Astrocyte (in vitro differentiated cells and primary cell): ENCODE measurements at regions not wholly inside any gene's neighbourhood (a gene's known extent, or its start where the extent isn't known, plus 50 kb on each side); places are given as distances from the start of the nearest gene placed in this dataset.
A peak's percentile ranks its signal among the peaks of the same experiment; 100 is the strongest.

Source experiments
- DNase-seq: peaks from one replicate; pipeline ENCODE4 v3.0.0-alpha.2; 2010; ENCODE audit warnings: low read depth
- FAIRE-seq: peaks from 2 replicates; lab custom pipeline; 2011; peaks lifted over from hg19 to GRCh38; lab: Jason Lieb, UNC
- H2AFZ ChIP-seq: 2 replicates; pipeline ENCODE4 v1.6.0; 2012; ENCODE audit warnings: low read depth, low read length, inconsistent platforms
- H3K27ac ChIP-seq: 2 replicates; pipeline ENCODE4 v1.5.1; 2011; ENCODE audit warnings: low read depth, low read length, inconsistent platforms
- H3K27me3 ChIP-seq: 2 replicates; pipeline ENCODE4 v1.6.0; 2011; ENCODE audit warnings: low read length, inconsistent platforms; ENCODE audit not compliant: insufficient read depth
- H3K36me3 ChIP-seq: 2 replicates; pipeline ENCODE4 v1.5.1; 2011; ENCODE audit warnings: low read length, inconsistent platforms; ENCODE audit not compliant: insufficient read depth
- H3K4me1 ChIP-seq: 2 replicates; pipeline ENCODE4 v1.5.1; 2011; ENCODE audit warnings: low read length, inconsistent platforms; ENCODE audit not compliant: insufficient read depth
- H3K4me2 ChIP-seq: 2 replicates; pipeline ENCODE4 v1.6.0; 2012; ENCODE audit warnings: low read length, inconsistent platforms
- H3K4me3 ChIP-seq: 2 replicates; pipeline ENCODE4 v1.5.1; 2011; ENCODE audit warnings: low read depth, mild to moderate bottlenecking, low read length, inconsistent platforms; ENCODE audit not compliant: insufficient read depth
- H3K79me2 ChIP-seq: 2 replicates; pipeline ENCODE4 v1.6.0; 2012; ENCODE audit warnings: mild to moderate bottlenecking, low read length, inconsistent platforms; ENCODE audit not compliant: insufficient read depth
- H3K9ac ChIP-seq: 2 replicates; pipeline ENCODE4 v1.6.0; 2012; ENCODE audit warnings: mild to moderate bottlenecking, low read length, inconsistent platforms
- H3K9me3 ChIP-seq: 2 replicates; pipeline ENCODE4 v1.5.1; 2012; ENCODE audit warnings: low read depth, mild to moderate bottlenecking, low read length, inconsistent platforms; ENCODE audit not compliant: insufficient read depth
- H4K20me1 ChIP-seq: 2 replicates; pipeline ENCODE4 v1.6.0; 2012; ENCODE audit warnings: low read length, inconsistent platforms; ENCODE audit not compliant: insufficient read depth
- H3K27ac Mint-ChIP-seq: one replicate; pipeline ENCODE4 v1.8.0; 2021; ENCODE audit warnings: mild to moderate bottlenecking, mixed read lengths; ENCODE audit not compliant: unreplicated experiment
- H3K27me3 Mint-ChIP-seq: one replicate; pipeline ENCODE4 v1.8.0; 2021; ENCODE audit warnings: low read depth, mixed read lengths; ENCODE audit not compliant: unreplicated experiment
- H3K36me3 Mint-ChIP-seq: one replicate; pipeline ENCODE4 v1.8.0; 2021; ENCODE audit warnings: low read depth, mixed read lengths; ENCODE audit not compliant: unreplicated experiment
- H3K4me1 Mint-ChIP-seq: one replicate; pipeline ENCODE4 v1.8.0; 2021; ENCODE audit warnings: low read depth, mixed read lengths; ENCODE audit not compliant: unreplicated experiment
- H3K4me3 Mint-ChIP-seq: one replicate; pipeline ENCODE4 v1.8.0; 2021; ENCODE audit warnings: mild to moderate bottlenecking, moderate library complexity, mixed read lengths; ENCODE audit not compliant: unreplicated experiment
- H3K9me3 Mint-ChIP-seq: one replicate; pipeline ENCODE4 v1.8.0; 2021; ENCODE audit warnings: mild to moderate bottlenecking, mixed read lengths; ENCODE audit not compliant: unreplicated experiment
- EZH2 ChIP-seq: IDR thresholded peaks from 2 replicates; pipeline ENCODE4 v1.6.1; 2012; ENCODE audit warnings: mild to moderate bottlenecking, low read length, inconsistent platforms; ENCODE audit not compliant: insufficient read depth
- TF ChIP-seq, protein P1 (sequence below): IDR thresholded peaks from 2 replicates; pipeline ENCODE4 v1.5.1; 2011; ENCODE audit warnings: low read depth, mild to moderate bottlenecking, inconsistent platforms, low read length, moderate library complexity; ENCODE audit not compliant: insufficient read depth

- FAIRE-seq (no peak), DNase-seq (peak; percentile 73)
- Mint-ChIP-seq H3K27ac (no peak overlapping the region), H3K27me3 (no peaks in the 10 kb centered on the region), H3K9me3 (peaks cover 9% of the 10 kb centered on the region), H3K36me3 (no peaks in the 10 kb centered on the region), H3K4me1 (peaks cover 9% of the 10 kb centered on the region), H3K4me3 (no peak overlapping the region)
- Histone ChIP-seq H4K20me1 (no peaks in the 10 kb centered on the region), H3K9me3 (no peaks in the 10 kb centered on the region), H3K79me2 (no peaks in the 10 kb centered on the region), H3K27me3 (no peaks in the 10 kb centered on the region), H3K36me3 (no peaks in the 10 kb centered on the region), H3K9ac (no peak overlapping the region), H3K4me1 (peaks cover 9% of the 10 kb centered on the region), H3K4me3 (no peak overlapping the region), H2AFZ (no peak overlapping the region), H3K27ac (no peak overlapping the region), H3K4me2 (no peak overlapping the region)
- TF ChIP-seq, protein P1, sequence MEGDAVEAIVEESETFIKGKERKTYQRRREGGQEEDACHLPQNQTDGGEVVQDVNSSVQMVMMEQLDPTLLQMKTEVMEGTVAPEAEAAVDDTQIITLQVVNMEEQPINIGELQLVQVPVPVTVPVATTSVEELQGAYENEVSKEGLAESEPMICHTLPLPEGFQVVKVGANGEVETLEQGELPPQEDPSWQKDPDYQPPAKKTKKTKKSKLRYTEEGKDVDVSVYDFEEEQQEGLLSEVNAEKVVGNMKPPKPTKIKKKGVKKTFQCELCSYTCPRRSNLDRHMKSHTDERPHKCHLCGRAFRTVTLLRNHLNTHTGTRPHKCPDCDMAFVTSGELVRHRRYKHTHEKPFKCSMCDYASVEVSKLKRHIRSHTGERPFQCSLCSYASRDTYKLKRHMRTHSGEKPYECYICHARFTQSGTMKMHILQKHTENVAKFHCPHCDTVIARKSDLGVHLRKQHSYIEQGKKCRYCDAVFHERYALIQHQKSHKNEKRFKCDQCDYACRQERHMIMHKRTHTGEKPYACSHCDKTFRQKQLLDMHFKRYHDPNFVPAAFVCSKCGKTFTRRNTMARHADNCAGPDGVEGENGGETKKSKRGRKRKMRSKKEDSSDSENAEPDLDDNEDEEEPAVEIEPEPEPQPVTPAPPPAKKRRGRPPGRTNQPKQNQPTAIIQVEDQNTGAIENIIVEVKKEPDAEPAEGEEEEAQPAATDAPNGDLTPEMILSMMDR: no peak
- no peak for TF ChIP-seq EZH2
Observed at GRCh38 chr4:114072781-114073180, 93.3 kb upstream of the ARSJ start.

GRCh38 chr4:114076899-114077570 is 97.6 kb upstream of the ARSJ start:
- no peaks in the 10 kb centered on the region for H4K20me1 ChIP-seq
- no peak overlapping the region for H2AFZ ChIP-seq
- FAIRE-seq: no peak
- no peak for TF ChIP-seq EZH2
- TF ChIP-seq, protein P1: no peak
- H3K27me3 ChIP-seq: no peaks in the 10 kb centered on the region
- peak; percentile 68 for DNase-seq
- H3K36me3 Mint-ChIP-seq: no peaks in the 10 kb centered on the region
- peak overlapping the region; percentile 44 for H3K27ac Mint-ChIP-seq
- H3K4me1 ChIP-seq: peaks cover 15% of the 10 kb centered on the region
- H3K36me3 ChIP-seq: no peaks in the 10 kb centered on the region
- H3K4me3 ChIP-seq: no peak overlapping the region
- peaks cover 4% of the 10 kb centered on the region for H3K9me3 Mint-ChIP-seq
- peak overlapping the region; percentile 68 for H3K9ac ChIP-seq
- H3K27me3 Mint-ChIP-seq: no peaks in the 10 kb centered on the region
- H3K4me1 Mint-ChIP-seq: peaks cover 11% of the 10 kb centered on the region
- no peak overlapping the region for H3K4me3 Mint-ChIP-seq
- H3K27ac ChIP-seq: peak overlapping the region; percentile 82
- no peaks in the 10 kb centered on the region for H3K9me3 ChIP-seq
- no peaks in the 10 kb centered on the region for H3K79me2 ChIP-seq
- H3K4me2 ChIP-seq: peak overlapping the region; percentile 75

- no peak overlapping the region for H3K4me3 Mint-ChIP-seq
- H3K27me3 Mint-ChIP-seq: no peaks in the 10 kb centered on the region
- peak overlapping the region; percentile 30 for H3K27ac Mint-ChIP-seq
- peak overlapping the region; percentile 68 for H3K9ac ChIP-seq
- no peaks in the 10 kb centered on the region for H4K20me1 ChIP-seq
- H3K27ac ChIP-seq: peak overlapping the region; percentile 82
- no peaks in the 10 kb centered on the region for H3K27me3 ChIP-seq
- no peaks in the 10 kb centered on the region for H3K36me3 ChIP-seq
- H2AFZ ChIP-seq: no peak overlapping the region
- H3K36me3 Mint-ChIP-seq: no peaks in the 10 kb centered on the region
- peaks cover 11% of the 10 kb centered on the region for H3K4me1 Mint-ChIP-seq
- H3K4me2 ChIP-seq: peak overlapping the region; percentile 75
- peaks cover 15% of the 10 kb centered on the region for H3K4me1 ChIP-seq
- FAIRE-seq: peak; percentile 89
- TF ChIP-seq EZH2: no peak
- TF ChIP-seq, protein P1: no peak
- no peaks in the 10 kb centered on the region for H3K9me3 ChIP-seq
- H3K79me2 ChIP-seq: no peaks in the 10 kb centered on the region
- H3K4me3 ChIP-seq: no peak overlapping the region
- DNase-seq: peak; percentile 97
- peaks cover 4% of the 10 kb centered on the region for H3K9me3 Mint-ChIP-seq
Observed at GRCh38 chr4:114077610-114078009, 98.2 kb upstream of the ARSJ start.
